Keratinocyte (primary cell): ENCODE measurements at regions not wholly inside any gene's neighbourhood (a gene's known extent, or its start where the extent isn't known, plus 50 kb on each side); places are given as distances from the start of the nearest gene placed in this dataset.

Experiments used
- DNase-seq: peaks from one replicate; pipeline ENCODE4 v3.0.0-alpha.2; 2011; ENCODE audit warnings: low read depth, missing footprints, low spot score
- FAIRE-seq: peaks from 2 replicates; lab custom pipeline; 2011; peaks lifted over from hg19 to GRCh38; lab: Jason Lieb, UNC
- H2AFZ ChIP-seq: 2 replicates; pipeline ENCODE4 v1.6.0; 2012; ENCODE audit warnings: low read length, control low read depth, inconsistent platforms; ENCODE audit not compliant: control insufficient read depth
- H3K27ac ChIP-seq: 2 replicates; pipeline ENCODE4 v1.5.1; 2011; ENCODE audit warnings: low read length; ENCODE audit not compliant: control insufficient read depth, insufficient read depth
- H3K27me3 ChIP-seq: 3 replicates; pipeline ENCODE4 v1.6.0; 2011; ENCODE audit warnings: low read length; ENCODE audit not compliant: control insufficient read depth, insufficient read depth; ENCODE audit errors: extremely low read depth
- H3K36me3 ChIP-seq, 2 experiments: 2 replicates in 1 of 2; 3 replicates in 1 of 2; pipeline ENCODE4 v1.5.1; 2011; ENCODE audit warnings: low read length in 2 of 2, mild to moderate bottlenecking in 1 of 2; ENCODE audit not compliant: control insufficient read depth in 2 of 2, insufficient read depth in 2 of 2; ENCODE audit errors: extremely low read depth in 1 of 2
- H3K4me1 ChIP-seq: 3 replicates; pipeline ENCODE4 v1.5.1; 2011; ENCODE audit warnings: low read length; ENCODE audit not compliant: control insufficient read depth, insufficient read depth; ENCODE audit errors: extremely low read depth
- H3K4me2 ChIP-seq: 3 replicates; pipeline ENCODE4 v1.6.0; 2011; ENCODE audit warnings: low read depth, low read length; ENCODE audit not compliant: control insufficient read depth, insufficient read depth; ENCODE audit errors: extremely low read depth
- H3K4me3 ChIP-seq, 3 experiments: fragments of 200-600 bp in 1 of 3; sonication (generic) in 1 of 3; 2 replicates in 2 of 3; 3 replicates in 1 of 3; pipeline ENCODE4 v1.5.1; 2011 to 2016; ENCODE audit warnings: low read length in 3 of 3, mild to moderate bottlenecking in 3 of 3, control low read depth in 2 of 3, inconsistent platforms in 1 of 3, low read depth in 1 of 3, mixed read lengths in 1 of 3, mixed run types in 1 of 3, moderate library complexity in 1 of 3; ENCODE audit not compliant: control insufficient read depth in 2 of 3, insufficient read depth in 2 of 3; ENCODE audit errors: extremely low read depth in 1 of 3
- H3K79me2 ChIP-seq: 2 replicates; pipeline ENCODE4 v1.6.0; 2012; ENCODE audit warnings: low read length; ENCODE audit not compliant: control insufficient read depth, insufficient read depth
- H3K9ac ChIP-seq: 3 replicates; pipeline ENCODE4 v1.6.0; 2011; ENCODE audit warnings: low read length; ENCODE audit not compliant: control insufficient read depth, insufficient read depth; ENCODE audit errors: extremely low read depth
- H3K9me1 ChIP-seq: 3 replicates; pipeline ENCODE4 v1.6.0; 2011; ENCODE audit warnings: low read length; ENCODE audit not compliant: control insufficient read depth, insufficient read depth; ENCODE audit errors: extremely low read depth
- H3K9me3 ChIP-seq: 2 replicates; pipeline ENCODE4 v1.5.1; 2012; ENCODE audit warnings: low read depth, low read length; ENCODE audit not compliant: control insufficient read depth
- H4K20me1 ChIP-seq: 3 replicates; pipeline ENCODE4 v1.6.0; 2011; ENCODE audit warnings: low read length; ENCODE audit not compliant: control insufficient read depth, insufficient read depth; ENCODE audit errors: extremely low read depth
- CTCF ChIP-seq, 3 experiments: IDR thresholded peaks in 1 of 3; conservative IDR thresholded peaks in 1 of 3; optimal IDR thresholded peaks in 1 of 3; 2 replicates in 2 of 3; 3 replicates in 1 of 3; pipeline versions ENCODE3 to v1.5.1; 2011; ENCODE audit warnings: low read length in 3 of 3, mild to moderate bottlenecking in 3 of 3, moderate library complexity in 2 of 3, control low read depth in 1 of 3, inconsistent platforms in 1 of 3; ENCODE audit not compliant: insufficient read depth in 2 of 3; ENCODE audit errors: extremely low read depth in 1 of 3
- EZH2 ChIP-seq: IDR thresholded peaks from one replicate; pipeline ENCODE4 v1.6.1; 2012; ENCODE audit warnings: inconsistent platforms, mild to moderate bottlenecking, low read length, moderate library complexity
- dilution Hi-C: fragments of 300-500 bp; cut with MboI; formaldehyde crosslinking; loops from one replicate; pipeline ENCODE4 v1.7.0; 2020; ENCODE audit warnings: low sequenced_read_pairs; ENCODE audit not compliant: extremely low pct_ligation_motif_present

GRCh38 chr7:17622451-17622850 lies 317.8 kb downstream of the SNX13 start:
- Histone ChIP-seq H3K4me3 (no peak overlapping the region), H2AFZ (no peak overlapping the region), H3K79me2 (no peaks in the 10 kb centered on the region), H3K9ac (no peak overlapping the region), H3K4me2 (no peak overlapping the region), H3K4me1 (peaks cover 6% of the 10 kb centered on the region), H3K9me1 (no peaks in the 10 kb centered on the region), H3K36me3 (no peaks in the 10 kb centered on the region), H3K9me3 (no peaks in the 10 kb centered on the region), H4K20me1 (no peaks in the 10 kb centered on the region), H3K27me3 (no peaks in the 10 kb centered on the region), H3K27ac (no peak overlapping the region)
- DNase-seq (no peak), FAIRE-seq (no peak)
- TF ChIP-seq CTCF (optimal IDR thresholded peaks at IDR 0.05 in 1 of 3, IDR thresholded peaks at IDR 0.05 in 1 of 3, conservative IDR thresholded peaks at IDR 0.05 in 1 of 3; ENCODE audit: extremely low read depth in 1 of 3, insufficient read depth in 2 of 3, low read length in 3 of 3) = no peak
- no peak for TF ChIP-seq EZH2
- dilution Hi-C loops = no loop called here

GRCh38 chr7:17623546-17624185 lies 316.6 kb downstream of the SNX13 start:
- H3K4me2 ChIP-seq = no peak overlapping the region
- peaks cover 6% of the 10 kb centered on the region for H3K4me1 ChIP-seq
- dilution Hi-C loops = no loop called here
- no peaks in the 10 kb centered on the region for H3K9me1 ChIP-seq
- no peak overlapping the region for H3K4me3 ChIP-seq
- FAIRE-seq (no peak), DNase-seq (no peak)
- H2AFZ ChIP-seq = no peak overlapping the region
- H3K79me2 ChIP-seq = no peaks in the 10 kb centered on the region
- H3K36me3 ChIP-seq = no peaks in the 10 kb centered on the region
- no peak for TF ChIP-seq CTCF (optimal IDR thresholded peaks at IDR 0.05 in 1 of 3, IDR thresholded peaks at IDR 0.05 in 1 of 3, conservative IDR thresholded peaks at IDR 0.05 in 1 of 3; ENCODE audit: extremely low read depth in 1 of 3, insufficient read depth in 2 of 3, low read length in 3 of 3)
- TF ChIP-seq EZH2 = no peak
- no peaks in the 10 kb centered on the region for H3K9me3 ChIP-seq
- H3K9ac ChIP-seq = no peak overlapping the region
- H3K27ac ChIP-seq = no peak overlapping the region
- H3K27me3 ChIP-seq = no peaks in the 10 kb centered on the region
- no peaks in the 10 kb centered on the region for H4K20me1 ChIP-seq
